ENCODE measurements at regions not wholly inside any gene's neighbourhood (a gene's known extent, or its start where the extent isn't known, plus 50 kb on each side); places are given as distances from the start of the nearest gene placed in this dataset.

- intact Hi-C loops (cut with micrococcal nuclease; ENCODE audit: unreplicated experiment): loop anchor here (1.0 to 5.0 kb wide), 3 partner anchors 63 to 388 kb away; no protein-coding TSS in a partner anchor
- no peaks in the 10 kb centered on the region for H3K36me3 Mint-ChIP-seq (ENCODE audit: insufficient read depth, unreplicated experiment)
- no TSS peak for BruUV-seq (replicated peaks)
- H3K9me3 Mint-ChIP-seq (ENCODE audit: low read depth, unreplicated experiment): no peaks in the 10 kb centered on the region
- H3K27ac Mint-ChIP-seq (ENCODE audit: unreplicated experiment): no peak overlapping the region
- CTCF ChIA-PET: interaction anchor here (0.6 to 2.9 kb wide), 15 partner anchors 19 to 616 kb away, joined by 3 to 102 read pairs (median 4); no protein-coding TSS in a partner anchor
- no peaks in the 10 kb centered on the region for H3K27me3 Mint-ChIP-seq (ENCODE audit: unreplicated experiment)
- TF ChIP-seq CTCF (IDR thresholded peaks at IDR 0.05; ENCODE audit: unreplicated experiment): peak; percentile 69
- H3K4me1 Mint-ChIP-seq (ENCODE audit: low read depth, unreplicated experiment): no peaks in the 10 kb centered on the region
- no peak overlapping the region for H3K4me3 Mint-ChIP-seq (ENCODE audit: low read depth, unreplicated experiment)
- DNase-seq: peak; percentile 74
Observed at GRCh38 chr18:27750014-27750413, 426.9 kb downstream of the CDH2 start.

- Mint-ChIP-seq H3K4me3 (ENCODE audit: low read depth, unreplicated experiment) (no peak overlapping the region), H3K27me3 (ENCODE audit: unreplicated experiment) (no peaks in the 10 kb centered on the region), H3K36me3 (ENCODE audit: insufficient read depth, unreplicated experiment) (no peaks in the 10 kb centered on the region), H3K9me3 (ENCODE audit: low read depth, unreplicated experiment) (no peaks in the 10 kb centered on the region), H3K4me1 (ENCODE audit: low read depth, unreplicated experiment) (no peaks in the 10 kb centered on the region), H3K27ac (ENCODE audit: unreplicated experiment) (no peak overlapping the region)
- intact Hi-C loops (cut with micrococcal nuclease; ENCODE audit: unreplicated experiment): no loop called here
- DNase-seq: no peak
- CTCF ChIA-PET: interaction anchor here (0.6 to 2.9 kb wide), 8 partner anchors 49 to 868 kb away, joined by 3 to 102 read pairs (median 4); no protein-coding TSS in a partner anchor
- no peak for TF ChIP-seq CTCF (IDR thresholded peaks at IDR 0.05; ENCODE audit: unreplicated experiment)
- BruUV-seq (replicated peaks): no TSS peak
Observed at GRCh38 chr18:27749194-27749593, 427.7 kb downstream of the CDH2 start.

- no peak overlapping the region for H3K27ac Mint-ChIP-seq (ENCODE audit: unreplicated experiment)
- no TSS peak for BruUV-seq (replicated peaks)
- H3K27me3 Mint-ChIP-seq (ENCODE audit: unreplicated experiment): no peaks in the 10 kb centered on the region
- H3K36me3 Mint-ChIP-seq (ENCODE audit: insufficient read depth, unreplicated experiment): no peaks in the 10 kb centered on the region
- intact Hi-C loops (cut with micrococcal nuclease; ENCODE audit: unreplicated experiment): no loop called here
- no peak overlapping the region for H3K4me3 Mint-ChIP-seq (ENCODE audit: low read depth, unreplicated experiment)
- H3K9me3 Mint-ChIP-seq (ENCODE audit: low read depth, unreplicated experiment): peaks cover 2% of the 10 kb centered on the region
- DNase-seq: no peak
- no peak for TF ChIP-seq CTCF (IDR thresholded peaks at IDR 0.05; ENCODE audit: unreplicated experiment)
- CTCF ChIA-PET: interaction anchor here (1.7 kb wide), 1 partner anchor 141 kb away, joined by 4 read pairs; no protein-coding TSS in a partner anchor
- H3K4me1 Mint-ChIP-seq (ENCODE audit: low read depth, unreplicated experiment): no peaks in the 10 kb centered on the region
Observed at GRCh38 chr18:27746241-27746640, 430.7 kb downstream of the CDH2 start.

GRCh38 chr18:27735117-27735516, 441.8 kb downstream of the CDH2 start:
- Mint-ChIP-seq H3K9me3 (ENCODE audit: low read depth, unreplicated experiment) (peaks cover 2% of the 10 kb centered on the region), H3K27ac (ENCODE audit: unreplicated experiment) (no peak overlapping the region), H3K4me1 (ENCODE audit: low read depth, unreplicated experiment) (no peaks in the 10 kb centered on the region), H3K27me3 (ENCODE audit: unreplicated experiment) (no peaks in the 10 kb centered on the region), H3K36me3 (ENCODE audit: insufficient read depth, unreplicated experiment) (no peaks in the 10 kb centered on the region), H3K4me3 (ENCODE audit: low read depth, unreplicated experiment) (no peak overlapping the region)
- no peak for DNase-seq
- BruUV-seq (replicated peaks): no TSS peak
- intact Hi-C loops (cut with micrococcal nuclease; ENCODE audit: unreplicated experiment): no loop called here
- TF ChIP-seq CTCF (IDR thresholded peaks at IDR 0.05; ENCODE audit: unreplicated experiment): no peak
- CTCF ChIA-PET: interaction anchor here (0.5 kb wide), 1 partner anchor 313 kb away, joined by 5 read pairs; no protein-coding TSS in a partner anchor

All from Calu3 (cell line).